AG10803 (cell line): ENCODE measurements at regions not wholly inside any gene's neighbourhood (a gene's known extent, or its start where the extent isn't known, plus 50 kb on each side); places are given as distances from the start of the nearest gene placed in this dataset.

Experiments used
- DNase-seq: peaks from one replicate; pipeline ENCODE4 v3.0.0; 2010; ENCODE audit warnings: low read depth
- H3K4me3 ChIP-seq: 2 replicates; pipeline ENCODE4 v1.5.1; 2011; ENCODE audit warnings: mild to moderate bottlenecking, low read length, control low read depth
- CTCF ChIP-seq: conservative IDR thresholded peaks from 2 replicates; pipeline ENCODE4 v1.5.1; 2011; ENCODE audit warnings: mild to moderate bottlenecking, low read length, control low read depth, inconsistent platforms

GRCh38 chr1:95311762-95312161 lies 77.8 kb downstream of the RWDD3 start:
- no peak overlapping the region for H3K4me3 ChIP-seq
- no peak for DNase-seq
- no peak for TF ChIP-seq CTCF

- DNase-seq: no peak
- TF ChIP-seq CTCF: no peak
- H3K4me3 ChIP-seq: no peak overlapping the region
Observed at GRCh38 chr1:95312181-95312580, 78.2 kb downstream of the RWDD3 start.

GRCh38 chr1:95313527-95313926 lies 79.5 kb downstream of the RWDD3 start:
- no peak for TF ChIP-seq CTCF
- no peak for DNase-seq
- H3K4me3 ChIP-seq: no peak overlapping the region

GRCh38 chr1:95321531-95321930 lies 87.5 kb downstream of the RWDD3 start:
- no peak overlapping the region for H3K4me3 ChIP-seq
- no peak for DNase-seq
- TF ChIP-seq CTCF: no peak

GRCh38 chr1:95323123-95323522 lies 89.1 kb downstream of the RWDD3 start:
- TF ChIP-seq CTCF: no peak
- DNase-seq: peak; percentile 7
- H3K4me3 ChIP-seq: no peak overlapping the region

- DNase-seq: no peak
- no peak for TF ChIP-seq CTCF
- H3K4me3 ChIP-seq: no peak overlapping the region
Observed at GRCh38 chr1:95325349-95325748, 91.3 kb downstream of the RWDD3 start.

GRCh38 chr1:95326023-95326422 lies 92.0 kb downstream of the RWDD3 start:
- no peak for DNase-seq
- TF ChIP-seq CTCF: no peak

More at GRCh38 chr1:95326023-95326422, 92.0 kb downstream of the RWDD3 start:
- no peak overlapping the region for H3K4me3 ChIP-seq
